ENCODE measurements at regions not wholly inside any gene's neighbourhood (a gene's known extent, or its start where the extent isn't known, plus 50 kb on each side); places are given as distances from the start of the nearest gene placed in this dataset.

DNA sequence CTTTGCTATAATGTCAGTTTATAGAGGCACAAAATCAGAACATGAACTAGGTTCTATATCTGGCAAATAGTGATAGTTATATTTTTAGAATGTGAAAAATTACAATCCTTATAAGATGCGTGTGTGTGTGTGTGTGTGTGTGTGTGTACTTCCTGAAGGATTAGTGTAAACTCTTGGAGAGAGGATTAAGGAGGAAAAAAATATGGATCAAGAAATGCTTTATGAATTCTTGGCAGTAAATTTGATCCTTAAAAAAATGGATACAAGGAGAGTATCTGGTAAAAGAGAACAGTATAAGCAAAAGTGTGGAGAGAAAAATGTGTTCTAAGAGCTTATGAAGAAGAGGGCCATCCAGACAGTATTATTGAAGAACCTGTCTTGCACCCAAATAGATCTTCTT, 484.3 kb downstream of the ADRA2A start:
- TF ChIP-seq EZH2phosphoT487 (IDR thresholded peaks at IDR 0.05; ENCODE audit: unreplicated experiment) (no peak), JUNB (IDR thresholded peaks at IDR 0.05; ENCODE audit: unreplicated experiment) (no peak), POLR2AphosphoS5 (IDR thresholded peaks at IDR 0.05; ENCODE audit: low read depth) (no peak), EZH2 (IDR thresholded peaks at IDR 0.05; ENCODE audit: low read depth, unreplicated experiment) (no peak), ZNF114 (CRISPR knock-in tag; IDR thresholded peaks at IDR 0.05) (no peak), CREB1 (CRISPR knock-in tag; IDR thresholded peaks at IDR 0.05; ENCODE audit: low read depth) (no peak), ZNF331 (CRISPR knock-in tag; IDR thresholded peaks at IDR 0.05; ENCODE audit: low read depth) (no peak)
- TF ChIP-seq, protein P1, sequence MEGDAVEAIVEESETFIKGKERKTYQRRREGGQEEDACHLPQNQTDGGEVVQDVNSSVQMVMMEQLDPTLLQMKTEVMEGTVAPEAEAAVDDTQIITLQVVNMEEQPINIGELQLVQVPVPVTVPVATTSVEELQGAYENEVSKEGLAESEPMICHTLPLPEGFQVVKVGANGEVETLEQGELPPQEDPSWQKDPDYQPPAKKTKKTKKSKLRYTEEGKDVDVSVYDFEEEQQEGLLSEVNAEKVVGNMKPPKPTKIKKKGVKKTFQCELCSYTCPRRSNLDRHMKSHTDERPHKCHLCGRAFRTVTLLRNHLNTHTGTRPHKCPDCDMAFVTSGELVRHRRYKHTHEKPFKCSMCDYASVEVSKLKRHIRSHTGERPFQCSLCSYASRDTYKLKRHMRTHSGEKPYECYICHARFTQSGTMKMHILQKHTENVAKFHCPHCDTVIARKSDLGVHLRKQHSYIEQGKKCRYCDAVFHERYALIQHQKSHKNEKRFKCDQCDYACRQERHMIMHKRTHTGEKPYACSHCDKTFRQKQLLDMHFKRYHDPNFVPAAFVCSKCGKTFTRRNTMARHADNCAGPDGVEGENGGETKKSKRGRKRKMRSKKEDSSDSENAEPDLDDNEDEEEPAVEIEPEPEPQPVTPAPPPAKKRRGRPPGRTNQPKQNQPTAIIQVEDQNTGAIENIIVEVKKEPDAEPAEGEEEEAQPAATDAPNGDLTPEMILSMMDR (conservative IDR thresholded peaks at IDR 0.05; ENCODE audit: low read depth in 2 of 2): no peak
- TF ChIP-seq, protein P2, sequence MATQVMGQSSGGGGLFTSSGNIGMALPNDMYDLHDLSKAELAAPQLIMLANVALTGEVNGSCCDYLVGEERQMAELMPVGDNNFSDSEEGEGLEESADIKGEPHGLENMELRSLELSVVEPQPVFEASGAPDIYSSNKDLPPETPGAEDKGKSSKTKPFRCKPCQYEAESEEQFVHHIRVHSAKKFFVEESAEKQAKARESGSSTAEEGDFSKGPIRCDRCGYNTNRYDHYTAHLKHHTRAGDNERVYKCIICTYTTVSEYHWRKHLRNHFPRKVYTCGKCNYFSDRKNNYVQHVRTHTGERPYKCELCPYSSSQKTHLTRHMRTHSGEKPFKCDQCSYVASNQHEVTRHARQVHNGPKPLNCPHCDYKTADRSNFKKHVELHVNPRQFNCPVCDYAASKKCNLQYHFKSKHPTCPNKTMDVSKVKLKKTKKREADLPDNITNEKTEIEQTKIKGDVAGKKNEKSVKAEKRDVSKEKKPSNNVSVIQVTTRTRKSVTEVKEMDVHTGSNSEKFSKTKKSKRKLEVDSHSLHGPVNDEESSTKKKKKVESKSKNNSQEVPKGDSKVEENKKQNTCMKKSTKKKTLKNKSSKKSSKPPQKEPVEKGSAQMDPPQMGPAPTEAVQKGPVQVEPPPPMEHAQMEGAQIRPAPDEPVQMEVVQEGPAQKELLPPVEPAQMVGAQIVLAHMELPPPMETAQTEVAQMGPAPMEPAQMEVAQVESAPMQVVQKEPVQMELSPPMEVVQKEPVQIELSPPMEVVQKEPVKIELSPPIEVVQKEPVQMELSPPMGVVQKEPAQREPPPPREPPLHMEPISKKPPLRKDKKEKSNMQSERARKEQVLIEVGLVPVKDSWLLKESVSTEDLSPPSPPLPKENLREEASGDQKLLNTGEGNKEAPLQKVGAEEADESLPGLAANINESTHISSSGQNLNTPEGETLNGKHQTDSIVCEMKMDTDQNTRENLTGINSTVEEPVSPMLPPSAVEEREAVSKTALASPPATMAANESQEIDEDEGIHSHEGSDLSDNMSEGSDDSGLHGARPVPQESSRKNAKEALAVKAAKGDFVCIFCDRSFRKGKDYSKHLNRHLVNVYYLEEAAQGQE (IDR thresholded peaks at IDR 0.05; ENCODE audit: unreplicated experiment): no peak
- TF ChIP-seq, protein P3, sequence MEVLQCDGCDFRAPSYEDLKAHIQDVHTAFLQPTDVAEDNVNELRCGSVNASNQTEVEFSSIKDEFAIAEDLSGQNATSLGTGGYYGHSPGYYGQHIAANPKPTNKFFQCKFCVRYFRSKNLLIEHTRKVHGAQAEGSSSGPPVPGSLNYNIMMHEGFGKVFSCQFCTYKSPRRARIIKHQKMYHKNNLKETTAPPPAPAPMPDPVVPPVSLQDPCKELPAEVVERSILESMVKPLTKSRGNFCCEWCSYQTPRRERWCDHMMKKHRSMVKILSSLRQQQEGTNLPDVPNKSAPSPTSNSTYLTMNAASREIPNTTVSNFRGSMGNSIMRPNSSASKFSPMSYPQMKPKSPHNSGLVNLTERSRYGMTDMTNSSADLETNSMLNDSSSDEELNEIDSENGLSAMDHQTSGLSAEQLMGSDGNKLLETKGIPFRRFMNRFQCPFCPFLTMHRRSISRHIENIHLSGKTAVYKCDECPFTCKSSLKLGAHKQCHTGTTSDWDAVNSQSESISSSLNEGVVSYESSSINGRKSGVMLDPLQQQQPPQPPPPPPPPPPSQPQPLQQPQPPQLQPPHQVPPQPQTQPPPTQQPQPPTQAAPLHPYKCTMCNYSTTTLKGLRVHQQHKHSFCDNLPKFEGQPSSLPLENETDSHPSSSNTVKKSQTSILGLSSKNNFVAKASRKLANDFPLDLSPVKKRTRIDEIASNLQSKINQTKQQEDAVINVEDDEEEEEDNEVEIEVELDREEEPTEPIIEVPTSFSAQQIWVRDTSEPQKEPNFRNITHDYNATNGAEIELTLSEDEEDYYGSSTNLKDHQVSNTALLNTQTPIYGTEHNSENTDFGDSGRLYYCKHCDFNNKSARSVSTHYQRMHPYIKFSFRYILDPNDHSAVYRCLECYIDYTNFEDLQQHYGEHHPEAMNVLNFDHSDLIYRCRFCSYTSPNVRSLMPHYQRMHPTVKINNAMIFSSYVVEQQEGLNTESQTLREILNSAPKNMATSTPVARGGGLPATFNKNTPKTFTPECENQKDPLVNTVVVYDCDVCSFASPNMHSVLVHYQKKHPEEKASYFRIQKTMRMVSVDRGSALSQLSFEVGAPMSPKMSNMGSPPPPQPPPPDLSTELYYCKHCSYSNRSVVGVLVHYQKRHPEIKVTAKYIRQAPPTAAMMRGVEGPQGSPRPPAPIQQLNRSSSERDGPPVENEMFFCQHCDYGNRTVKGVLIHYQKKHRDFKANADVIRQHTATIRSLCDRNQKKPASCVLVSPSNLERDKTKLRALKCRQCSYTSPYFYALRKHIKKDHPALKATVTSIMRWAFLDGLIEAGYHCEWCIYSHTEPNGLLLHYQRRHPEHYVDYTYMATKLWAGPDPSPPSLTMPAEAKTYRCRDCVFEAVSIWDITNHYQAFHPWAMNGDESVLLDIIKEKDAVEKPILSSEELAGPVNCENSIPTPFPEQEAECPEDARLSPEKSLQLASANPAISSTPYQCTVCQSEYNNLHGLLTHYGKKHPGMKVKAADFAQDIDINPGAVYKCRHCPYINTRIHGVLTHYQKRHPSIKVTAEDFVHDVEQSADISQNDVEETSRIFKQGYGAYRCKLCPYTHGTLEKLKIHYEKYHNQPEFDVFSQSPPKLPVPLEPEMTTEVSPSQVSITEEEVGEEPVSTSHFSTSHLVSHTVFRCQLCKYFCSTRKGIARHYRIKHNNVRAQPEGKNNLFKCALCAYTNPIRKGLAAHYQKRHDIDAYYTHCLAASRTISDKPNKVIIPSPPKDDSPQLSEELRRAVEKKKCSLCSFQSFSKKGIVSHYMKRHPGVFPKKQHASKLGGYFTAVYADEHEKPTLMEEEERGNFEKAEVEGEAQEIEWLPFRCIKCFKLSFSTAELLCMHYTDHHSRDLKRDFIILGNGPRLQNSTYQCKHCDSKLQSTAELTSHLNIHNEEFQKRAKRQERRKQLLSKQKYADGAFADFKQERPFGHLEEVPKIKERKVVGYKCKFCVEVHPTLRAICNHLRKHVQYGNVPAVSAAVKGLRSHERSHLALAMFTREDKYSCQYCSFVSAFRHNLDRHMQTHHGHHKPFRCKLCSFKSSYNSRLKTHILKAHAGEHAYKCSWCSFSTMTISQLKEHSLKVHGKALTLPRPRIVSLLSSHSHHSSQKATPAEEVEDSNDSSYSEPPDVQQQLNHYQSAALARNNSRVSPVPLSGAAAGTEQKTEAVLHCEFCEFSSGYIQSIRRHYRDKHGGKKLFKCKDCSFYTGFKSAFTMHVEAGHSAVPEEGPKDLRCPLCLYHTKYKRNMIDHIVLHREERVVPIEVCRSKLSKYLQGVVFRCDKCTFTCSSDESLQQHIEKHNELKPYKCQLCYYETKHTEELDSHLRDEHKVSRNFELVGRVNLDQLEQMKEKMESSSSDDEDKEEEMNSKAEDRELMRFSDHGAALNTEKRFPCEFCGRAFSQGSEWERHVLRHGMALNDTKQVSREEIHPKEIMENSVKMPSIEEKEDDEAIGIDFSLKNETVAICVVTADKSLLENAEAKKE (CRISPR knock-in tag; IDR thresholded peaks at IDR 0.05): no peak
- TF ChIP-seq, protein P4, sequence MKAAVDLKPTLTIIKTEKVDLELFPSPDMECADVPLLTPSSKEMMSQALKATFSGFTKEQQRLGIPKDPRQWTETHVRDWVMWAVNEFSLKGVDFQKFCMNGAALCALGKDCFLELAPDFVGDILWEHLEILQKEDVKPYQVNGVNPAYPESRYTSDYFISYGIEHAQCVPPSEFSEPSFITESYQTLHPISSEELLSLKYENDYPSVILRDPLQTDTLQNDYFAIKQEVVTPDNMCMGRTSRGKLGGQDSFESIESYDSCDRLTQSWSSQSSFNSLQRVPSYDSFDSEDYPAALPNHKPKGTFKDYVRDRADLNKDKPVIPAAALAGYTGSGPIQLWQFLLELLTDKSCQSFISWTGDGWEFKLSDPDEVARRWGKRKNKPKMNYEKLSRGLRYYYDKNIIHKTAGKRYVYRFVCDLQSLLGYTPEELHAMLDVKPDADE (IDR thresholded peaks at IDR 0.05): no peak
